ENCODE measurements at regions not wholly inside any gene's neighbourhood (a gene's known extent, or its start where the extent isn't known, plus 50 kb on each side); places are given as distances from the start of the nearest gene placed in this dataset.

DNA sequence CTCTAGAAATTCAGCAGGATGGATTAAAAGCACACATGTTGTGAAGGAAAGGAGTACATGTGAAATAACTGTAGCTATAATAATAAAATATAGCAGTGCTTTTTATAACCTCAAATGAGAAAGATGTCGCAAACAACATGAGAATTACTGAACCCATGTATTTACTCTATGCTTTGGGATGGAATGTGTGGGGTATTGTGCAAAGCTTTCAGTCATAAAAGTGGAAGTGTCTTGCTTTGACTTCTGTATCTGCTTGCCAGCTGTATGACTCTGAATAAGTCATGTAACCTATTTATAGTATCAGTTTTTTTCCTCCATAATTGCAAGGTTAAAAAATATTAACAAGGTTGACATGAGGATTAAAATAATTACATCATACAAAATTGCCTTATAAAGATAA lies 519.3 kb upstream of the CADM2 start:
- H3K4me3 ChIP-seq, result no peak overlapping the region

DNA sequence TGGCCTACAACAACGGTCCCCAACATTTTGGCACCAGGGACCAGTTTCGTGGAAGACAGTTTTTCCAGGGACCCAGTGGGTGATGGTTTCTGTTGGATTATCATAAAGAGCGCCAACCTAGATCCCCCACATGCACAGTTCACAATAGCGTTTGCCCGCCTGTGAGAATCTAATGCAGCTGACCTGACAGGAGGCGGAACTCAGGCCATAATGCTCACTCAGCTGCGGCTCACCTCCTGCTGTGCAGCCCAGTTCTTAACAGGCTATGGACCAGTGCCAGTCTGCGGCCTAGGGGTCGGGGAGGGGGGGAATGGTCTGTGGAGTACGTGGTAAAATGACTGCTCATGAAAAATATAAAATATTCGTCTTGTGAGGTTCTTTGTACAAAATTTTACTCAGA lies 518.5 kb upstream of the CADM2 start:
- Histone ChIP-seq H3K36me3 (no peaks in the 10 kb centered on the region), H3K4me3 (no peak overlapping the region), H3K9me3 (no peaks in the 10 kb centered on the region), H3K4me1 (no peaks in the 10 kb centered on the region), H3K27ac (no peak overlapping the region), H3K27me3 (no peaks in the 10 kb centered on the region)
- DNase-seq, result no peak
- TF ChIP-seq, protein P1, sequence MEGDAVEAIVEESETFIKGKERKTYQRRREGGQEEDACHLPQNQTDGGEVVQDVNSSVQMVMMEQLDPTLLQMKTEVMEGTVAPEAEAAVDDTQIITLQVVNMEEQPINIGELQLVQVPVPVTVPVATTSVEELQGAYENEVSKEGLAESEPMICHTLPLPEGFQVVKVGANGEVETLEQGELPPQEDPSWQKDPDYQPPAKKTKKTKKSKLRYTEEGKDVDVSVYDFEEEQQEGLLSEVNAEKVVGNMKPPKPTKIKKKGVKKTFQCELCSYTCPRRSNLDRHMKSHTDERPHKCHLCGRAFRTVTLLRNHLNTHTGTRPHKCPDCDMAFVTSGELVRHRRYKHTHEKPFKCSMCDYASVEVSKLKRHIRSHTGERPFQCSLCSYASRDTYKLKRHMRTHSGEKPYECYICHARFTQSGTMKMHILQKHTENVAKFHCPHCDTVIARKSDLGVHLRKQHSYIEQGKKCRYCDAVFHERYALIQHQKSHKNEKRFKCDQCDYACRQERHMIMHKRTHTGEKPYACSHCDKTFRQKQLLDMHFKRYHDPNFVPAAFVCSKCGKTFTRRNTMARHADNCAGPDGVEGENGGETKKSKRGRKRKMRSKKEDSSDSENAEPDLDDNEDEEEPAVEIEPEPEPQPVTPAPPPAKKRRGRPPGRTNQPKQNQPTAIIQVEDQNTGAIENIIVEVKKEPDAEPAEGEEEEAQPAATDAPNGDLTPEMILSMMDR (IDR thresholded peaks at IDR 0.05), result no peak
- no peak for TF ChIP-seq POLR2A (IDR thresholded peaks at IDR 0.05)

More for the DNA sequence above, 519.3 kb upstream of the CADM2 start:
- no peaks in the 10 kb centered on the region for H3K27me3 ChIP-seq
- no peak overlapping the region for H3K27ac ChIP-seq
- TF ChIP-seq POLR2A (IDR thresholded peaks at IDR 0.05), result no peak
- TF ChIP-seq, protein P1 (IDR thresholded peaks at IDR 0.05), result no peak
- no peaks in the 10 kb centered on the region for H3K9me3 ChIP-seq
- no peaks in the 10 kb centered on the region for H3K36me3 ChIP-seq
- no peaks in the 10 kb centered on the region for H3K4me1 ChIP-seq
- no peak for DNase-seq

DNA sequence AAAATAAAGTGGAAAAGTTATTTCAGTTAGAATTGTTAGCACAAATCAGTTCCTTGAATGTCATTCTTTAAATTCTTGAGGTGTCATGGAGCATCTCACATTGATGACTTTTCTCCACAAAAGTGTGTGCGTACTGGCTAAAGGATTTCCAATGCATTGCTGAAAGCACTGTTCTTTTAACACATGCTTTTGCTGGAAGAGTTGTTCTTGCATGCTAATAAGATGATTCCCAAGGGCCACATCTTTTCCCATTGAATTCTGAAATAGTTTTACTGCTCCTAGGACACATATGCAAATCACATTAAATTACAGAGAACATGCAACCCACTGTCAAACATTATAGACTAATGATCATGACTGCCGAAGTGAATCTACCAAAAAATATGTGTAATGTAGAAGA lies 516.3 kb upstream of the CADM2 start:
- Histone ChIP-seq H3K4me1 (no peaks in the 10 kb centered on the region), H3K27ac (no peak overlapping the region), H3K9me3 (no peaks in the 10 kb centered on the region), H3K27me3 (no peaks in the 10 kb centered on the region), H3K4me3 (no peak overlapping the region), H3K36me3 (no peaks in the 10 kb centered on the region)
- no peak for DNase-seq
- no peak for TF ChIP-seq POLR2A (IDR thresholded peaks at IDR 0.05)
- TF ChIP-seq, protein P1 (IDR thresholded peaks at IDR 0.05), result no peak

DNA sequence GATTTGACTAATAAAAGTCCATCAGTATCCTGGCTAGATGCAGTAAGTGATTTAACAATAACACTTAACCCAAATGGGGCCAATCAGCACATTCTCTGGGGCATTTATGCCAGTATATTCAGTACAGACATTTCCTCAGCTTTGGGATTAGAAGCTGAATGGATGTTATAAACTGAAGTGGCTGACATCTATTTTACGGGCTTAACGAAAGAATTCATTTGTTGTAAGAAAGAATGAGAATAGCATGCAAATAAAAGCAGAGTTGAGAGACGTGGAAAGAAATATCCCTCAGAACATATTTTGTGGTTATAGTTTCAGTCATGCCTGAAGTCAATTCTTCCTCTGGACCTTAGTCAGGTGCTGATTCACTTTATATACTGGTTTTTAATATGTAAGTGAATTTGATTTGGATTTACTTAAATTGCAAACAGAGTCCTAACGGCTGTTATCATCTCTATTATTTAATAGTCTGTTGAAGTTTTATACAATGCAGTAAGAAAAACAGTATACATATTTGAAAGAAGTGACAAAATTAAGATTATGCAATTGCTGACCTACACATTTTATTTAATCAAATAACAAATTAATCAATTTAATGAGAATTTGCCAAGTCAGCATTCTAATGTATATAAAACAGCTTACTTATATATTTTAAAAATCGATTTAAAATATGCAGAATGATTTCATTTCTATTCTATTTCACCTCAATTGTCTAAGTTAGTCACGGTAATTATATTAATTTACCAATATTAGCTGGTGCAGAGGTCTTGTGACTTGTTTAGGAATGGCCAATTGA lies 513.9 kb upstream of the CADM2 start:
- no peaks in the 10 kb centered on the region for H3K27me3 ChIP-seq
- H3K4me3 ChIP-seq, result no peak overlapping the region
- H3K9me3 ChIP-seq, result no peaks in the 10 kb centered on the region
- DNase-seq, result no peak
- H3K36me3 ChIP-seq, result no peaks in the 10 kb centered on the region
- no peak overlapping the region for H3K27ac ChIP-seq
- no peaks in the 10 kb centered on the region for H3K4me1 ChIP-seq
- TF ChIP-seq, protein P1 (IDR thresholded peaks at IDR 0.05), result no peak
- no peak for TF ChIP-seq POLR2A (IDR thresholded peaks at IDR 0.05)

DNA sequence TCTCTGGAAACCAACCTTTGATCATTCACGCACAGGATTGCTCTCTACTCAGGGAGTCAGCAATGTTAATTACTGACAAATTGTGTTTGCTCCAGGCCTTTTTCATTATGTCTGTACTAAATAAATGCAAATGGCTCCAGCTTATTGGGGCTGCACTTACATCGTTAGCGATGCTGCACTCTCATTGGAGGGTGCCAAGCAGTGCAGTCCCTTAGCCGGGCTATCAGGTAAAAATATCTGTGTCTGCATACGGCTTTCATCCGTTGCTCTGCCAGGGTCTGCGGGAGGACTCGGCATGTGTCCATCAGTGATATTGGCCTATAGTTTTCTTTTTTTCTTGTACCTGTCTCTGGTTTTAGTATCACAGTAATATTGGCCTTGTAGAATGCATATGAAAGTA lies 471.5 kb upstream of the CADM2 start:
- no peak overlapping the region for H3K27ac ChIP-seq
- DNase-seq, result no peak
- TF ChIP-seq POLR2A (IDR thresholded peaks at IDR 0.05), result no peak
- TF ChIP-seq, protein P1 (IDR thresholded peaks at IDR 0.05), result no peak
- H3K36me3 ChIP-seq, result no peaks in the 10 kb centered on the region
- H3K4me1 ChIP-seq, result no peaks in the 10 kb centered on the region
- no peaks in the 10 kb centered on the region for H3K27me3 ChIP-seq
- H3K9me3 ChIP-seq, result peaks cover 0 to 16% (median 0%) of the 10 kb centered on the region in 4 donors
- no peak overlapping the region for H3K4me3 ChIP-seq

Measured in Peyer's patch (tissue), 4 donors.